ENCODE measurements at regions not wholly inside any gene's neighbourhood (a gene's known extent, or its start where the extent isn't known, plus 50 kb on each side); places are given as distances from the start of the nearest gene placed in this dataset.

GRCh38 chr4:106476741-106477140, 108.2 kb upstream of the GIMD1 start:
- intact Hi-C loops (cut with DNase I): no loop called here
- WGBS, 4 donors: 26 to 32% (median 29%) methylated on average over 1 of the region's 1 CpG
- no peak for ATAC-seq

GRCh38 chr4:106473515-106473914, 104.9 kb upstream of the GIMD1 start:
- no peak overlapping the region for H3K27ac ChIP-seq
- DNase-seq: no peak
- 89 to 95% (median 95%) methylated on average over 1 of the region's 1 CpG for WGBS, 4 donors
- H3K9me3 ChIP-seq: no peaks in the 10 kb centered on the region
- H3K36me3 ChIP-seq: no peaks in the 10 kb centered on the region
- intact Hi-C loops (cut with DNase I): no loop called here
- H3K27me3 ChIP-seq: no peaks in the 10 kb centered on the region
- H3K4me3 ChIP-seq: no peak overlapping the region
- ATAC-seq: no peak
- TF ChIP-seq POLR2A (IDR thresholded peaks at IDR 0.05): no peak
- no peaks in the 10 kb centered on the region for H3K4me1 ChIP-seq

More at GRCh38 chr4:106476741-106477140, 108.2 kb upstream of the GIMD1 start:
- Histone ChIP-seq H3K4me3 (no peak overlapping the region), H3K27me3 (no peaks in the 10 kb centered on the region), H3K27ac (no peak overlapping the region), H3K9me3 (no peaks in the 10 kb centered on the region), H3K4me1 (no peaks in the 10 kb centered on the region), H3K36me3 (no peaks in the 10 kb centered on the region)
- no peak for DNase-seq
- TF ChIP-seq CTCF (IDR thresholded peaks at IDR 0.05): no peak
- TF ChIP-seq POLR2A (IDR thresholded peaks at IDR 0.05): no peak

DNA sequence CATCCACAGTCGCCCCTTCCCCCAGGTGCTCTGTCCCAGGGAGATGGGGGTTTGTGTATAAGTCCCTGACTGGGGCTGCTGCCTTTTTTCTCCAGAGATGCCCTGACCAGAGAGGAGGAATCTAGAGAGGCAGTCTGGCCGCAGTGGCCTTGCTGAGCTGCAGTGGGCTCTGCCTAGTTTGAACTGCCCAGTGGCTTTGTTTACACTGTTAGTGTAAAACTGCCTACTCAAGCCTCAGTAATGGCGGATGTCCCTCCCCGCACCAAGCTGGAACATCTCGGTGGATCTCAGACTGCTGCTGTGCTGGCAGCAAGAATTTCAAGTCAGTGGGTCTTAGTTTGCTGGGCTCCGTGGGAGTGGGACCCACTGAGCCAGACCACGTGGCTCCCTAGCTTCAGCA, 102.6 kb upstream of the GIMD1 start:
- DNase-seq: no peak
- Histone ChIP-seq H3K27me3 (no peaks in the 10 kb centered on the region), H3K4me3 (no peak overlapping the region), H3K4me1 (no peaks in the 10 kb centered on the region), H3K36me3 (no peaks in the 10 kb centered on the region), H3K9me3 (no peaks in the 10 kb centered on the region), H3K27ac (no peak overlapping the region)
- TF ChIP-seq POLR2A (IDR thresholded peaks at IDR 0.05) (no peak), CTCF (IDR thresholded peaks at IDR 0.05) (no peak)
- WGBS, 4 donors: 78 to 85% (median 81%) methylated on average over 3 to 7 of the region's 7 CpGs
- intact Hi-C loops (cut with DNase I): no loop called here
- ATAC-seq: no peak

DNA sequence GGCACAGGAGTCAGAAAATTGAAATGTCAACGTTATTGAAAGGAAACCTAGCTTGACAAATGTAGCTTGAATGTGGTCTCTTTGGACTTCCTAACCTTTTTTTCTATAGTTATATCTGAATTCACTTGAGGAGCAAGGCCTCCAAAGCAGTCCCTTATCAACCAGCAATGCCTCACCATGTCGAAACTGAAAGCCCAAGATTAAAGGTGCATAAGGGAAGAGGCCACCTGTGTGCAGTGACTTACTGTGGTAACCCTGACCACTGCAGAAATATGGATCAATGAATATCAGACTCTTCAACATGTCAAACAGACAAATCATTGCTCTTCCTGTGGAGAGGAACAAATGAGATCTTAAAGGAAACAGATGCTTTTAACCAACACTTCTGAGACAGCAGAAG, 95.0 kb upstream of the GIMD1 start:
- no peaks in the 10 kb centered on the region for H3K36me3 ChIP-seq
- H3K27me3 ChIP-seq: no peaks in the 10 kb centered on the region
- no peaks in the 10 kb centered on the region for H3K4me1 ChIP-seq
- no peak overlapping the region for H3K27ac ChIP-seq
- no peak for ATAC-seq
- H3K4me3 ChIP-seq: no peak overlapping the region
- no peak for DNase-seq
- WGBS, 4 donors: 50 to 57% (median 53%) methylated on average over 2 of the region's 2 CpGs
- intact Hi-C loops (cut with DNase I): no loop called here
- H3K9me3 ChIP-seq: no peaks in the 10 kb centered on the region
- no peak for TF ChIP-seq POLR2A (IDR thresholded peaks at IDR 0.05)
- TF ChIP-seq CTCF (IDR thresholded peaks at IDR 0.05): no peak

- Histone ChIP-seq H3K4me1 (no peaks in the 10 kb centered on the region), H3K9me3 (no peaks in the 10 kb centered on the region), H3K36me3 (no peaks in the 10 kb centered on the region), H3K4me3 (no peak overlapping the region), H3K27me3 (no peaks in the 10 kb centered on the region), H3K27ac (no peak overlapping the region)
- TF ChIP-seq POLR2A (IDR thresholded peaks at IDR 0.05) (no peak), CTCF (IDR thresholded peaks at IDR 0.05) (no peak)
- 72 to 83% (median 74%) methylated on average over 2 of the region's 2 CpGs for WGBS, 4 donors
- intact Hi-C loops (cut with DNase I): no loop called here
- ATAC-seq (no peak), DNase-seq (no peak)
Measured at GRCh38 chr4:106454581-106454980, 86.0 kb upstream of the GIMD1 start.
